GM19025 (cell line): ENCODE measurements at regions not wholly inside any gene's neighbourhood (a gene's known extent, or its start where the extent isn't known, plus 50 kb on each side); places are given as distances from the start of the nearest gene placed in this dataset.
"Not testable (repeated sequence)": the region's sequence is repeated elsewhere in the genome, so short reads cannot be mapped to it uniquely, and the experiment has no call there.

Experiments used
- ATAC-seq: cut with Tn5 transposase; IDR thresholded peaks from one replicate; pipeline ENCODE4 v1.9.1; 2021; ENCODE audit warnings: mild to moderate bottlenecking, low read depth, moderate library complexity; ENCODE audit not compliant: unreplicated experiment

- ATAC-seq = not testable (repeated sequence)
Observed at GRCh38 chr11:49798206-49798837, 153.9 kb upstream of the OR4C13 start.

DNA sequence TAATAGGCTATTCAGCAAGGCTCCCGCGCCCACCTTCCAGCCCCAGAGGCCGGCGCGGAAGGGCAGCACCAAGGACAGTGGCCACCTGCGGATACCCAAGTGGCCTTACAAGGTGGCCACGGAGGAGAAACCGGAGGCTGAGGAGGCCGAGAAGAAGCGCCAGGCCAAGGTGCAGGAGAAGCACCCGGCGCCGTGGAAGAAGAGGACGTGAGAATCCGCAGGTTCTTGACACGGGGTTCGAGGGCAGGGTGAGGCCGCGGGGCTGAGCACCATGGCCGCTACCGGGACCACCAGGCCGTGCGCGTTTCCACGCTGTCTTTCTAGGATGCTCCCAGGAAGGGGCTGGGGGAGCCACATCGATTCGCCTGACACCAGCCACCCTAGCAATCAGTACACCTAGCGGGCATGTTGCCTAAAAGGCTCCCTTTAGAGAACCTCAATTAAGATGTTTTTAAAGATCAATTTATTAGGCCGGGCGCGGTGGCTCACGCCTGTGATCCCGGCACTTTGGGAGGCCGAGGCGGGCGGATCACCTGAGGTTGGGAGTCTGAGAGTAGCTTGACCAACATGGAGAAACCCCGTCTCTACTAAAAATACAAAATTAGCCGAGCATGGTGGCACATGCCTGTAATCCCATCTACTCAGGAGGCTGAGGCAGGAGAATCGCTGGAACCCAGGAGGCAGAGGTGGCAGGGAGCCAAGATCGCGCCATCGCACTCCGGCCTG is 134.3 kb upstream of the OR4C13 start:
- ATAC-seq = not testable (repeated sequence)

DNA sequence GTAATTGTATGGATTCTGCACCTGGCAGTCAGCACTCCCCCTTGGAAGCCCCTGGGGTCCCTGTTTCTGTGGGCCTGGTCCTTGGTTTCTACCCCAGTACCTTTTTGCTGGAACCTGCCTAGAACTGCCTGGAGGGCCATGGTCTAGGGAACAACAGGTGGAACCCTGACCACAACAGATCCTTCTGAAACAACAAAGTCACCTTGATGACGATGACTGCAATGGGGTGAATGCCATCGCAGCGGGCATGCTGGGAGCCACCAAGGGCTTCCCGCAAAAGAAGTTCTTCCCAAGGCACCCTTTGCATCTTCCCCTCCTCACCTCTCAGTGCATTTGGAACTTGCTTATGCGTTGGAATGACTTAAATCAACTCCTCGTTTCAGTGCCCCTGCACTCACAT is 129.0 kb upstream of the OR4C13 start:
- ATAC-seq = not testable (repeated sequence)

- not testable (repeated sequence) for ATAC-seq
Observed at GRCh38 chr11:49850541-49850940, 101.7 kb upstream of the OR4C13 start.

GRCh38 chr11:49851511-49851910 is 100.7 kb upstream of the OR4C13 start:
- no peak for ATAC-seq

DNA sequence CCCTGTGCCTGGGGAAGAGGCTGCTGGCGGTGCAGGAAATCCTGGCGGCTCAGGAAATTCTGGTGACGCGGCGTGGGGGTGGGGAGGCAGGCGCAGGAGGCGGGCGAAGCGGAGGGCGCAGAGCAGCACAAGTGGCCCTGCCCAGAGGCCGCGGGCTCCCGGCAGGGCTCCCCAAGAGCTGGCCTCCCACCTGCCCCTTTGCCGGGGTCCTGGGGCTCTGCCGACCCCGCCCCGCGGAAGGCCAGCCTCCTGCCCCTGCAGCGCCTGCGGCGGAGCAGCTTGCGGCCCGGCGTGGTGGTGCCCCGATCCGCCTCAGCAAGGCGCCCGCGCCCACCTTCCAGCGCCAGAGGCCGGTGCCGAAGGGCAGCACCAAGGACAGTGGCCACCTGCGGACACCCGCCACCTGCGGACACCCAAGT is 100.2 kb upstream of the OR4C13 start:
- no peak for ATAC-seq

DNA sequence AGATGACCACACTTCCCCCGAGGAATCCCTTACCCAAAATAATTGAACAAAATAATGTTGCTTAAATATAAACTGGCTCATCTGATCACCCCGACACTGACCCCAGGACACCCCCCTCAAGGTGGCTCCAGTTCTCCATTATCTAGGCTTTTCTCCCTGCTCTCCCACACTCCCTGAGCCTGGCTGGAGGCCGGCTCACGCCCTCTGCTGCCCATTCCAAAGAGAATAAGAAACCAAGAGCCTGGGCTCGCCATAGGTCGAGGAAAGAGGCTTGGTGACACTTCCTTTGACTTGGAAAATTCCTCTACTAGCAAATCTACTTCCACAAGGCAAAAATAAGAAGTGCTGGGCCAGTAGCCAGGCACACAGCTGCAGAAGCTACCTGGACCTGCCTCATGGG is 63.3 kb upstream of the OR4C13 start:
- not testable (repeated sequence) for ATAC-seq

GRCh38 chr11:49891910-49892671 is 60.1 kb upstream of the OR4C13 start:
- not testable (repeated sequence) for ATAC-seq

GRCh38 chr11:49893442-49893841 is 58.7 kb upstream of the OR4C13 start:
- ATAC-seq = not testable (repeated sequence)
